Thoracic aorta (tissue), 2 donors: ENCODE measurements at regions not wholly inside any gene's neighbourhood (a gene's known extent, or its start where the extent isn't known, plus 50 kb on each side); places are given as distances from the start of the nearest gene placed in this dataset.

Experiments
- ATAC-seq: fragments of 150-250 bp; one replicate; pipeline ENCODE4 v1.8.0; 2017; ENCODE audit warnings: low read depth; ENCODE audit not compliant: insufficient number of reproducible peaks, low FRiP score
- DNase-seq: peaks from one replicate; pipeline ENCODE4 v3.0.0-alpha.2; 2020; ENCODE audit warnings: low spot score
- H3K27ac ChIP-seq, 2 donors: fragments of 200-600 bp; sonication (generic); 1 replicate in 1 of 2; 2 replicates in 1 of 2; pipeline ENCODE4 v1.5.1; 2016; ENCODE audit warnings: mild to moderate bottlenecking in 2 of 2, moderate library complexity in 2 of 2
- H3K27me3 ChIP-seq: fragments of 200-600 bp; sonication (generic); replicated peaks from 2 replicates; pipeline ENCODE4 v1.6.0; 2016; ENCODE audit warnings: mild to moderate bottlenecking; ENCODE audit not compliant: insufficient read depth
- H3K36me3 ChIP-seq: fragments of 200-600 bp; sonication (generic); one replicate; pipeline ENCODE4 v1.5.1; 2016
- H3K4me1 ChIP-seq, 2 donors: fragments of 200-600 bp; sonication (generic); 1 replicate in 1 of 2; 2 replicates in 1 of 2; pipeline versions ENCODE4 v1.5.1 to v1.6.0; 2016; ENCODE audit warnings: low read depth in 2 of 2, mild to moderate bottlenecking in 1 of 2; ENCODE audit not compliant: control insufficient read depth in 1 of 2
- H3K4me3 ChIP-seq: fragments of 200-600 bp; sonication (generic); 2 replicates; pipeline ENCODE4 v1.5.1; 2016; ENCODE audit warnings: mild to moderate bottlenecking
- H3K9me3 ChIP-seq: fragments of 200-600 bp; sonication (generic); 2 replicates; pipeline ENCODE4 v1.5.1; 2016
- TF ChIP-seq, protein P1 (sequence below): fragments of 200-600 bp; sonication (generic); IDR thresholded peaks from one replicate; pipeline ENCODE4 v1.5.1; 2019; ENCODE audit warnings: antibody characterized with exemption

DNA sequence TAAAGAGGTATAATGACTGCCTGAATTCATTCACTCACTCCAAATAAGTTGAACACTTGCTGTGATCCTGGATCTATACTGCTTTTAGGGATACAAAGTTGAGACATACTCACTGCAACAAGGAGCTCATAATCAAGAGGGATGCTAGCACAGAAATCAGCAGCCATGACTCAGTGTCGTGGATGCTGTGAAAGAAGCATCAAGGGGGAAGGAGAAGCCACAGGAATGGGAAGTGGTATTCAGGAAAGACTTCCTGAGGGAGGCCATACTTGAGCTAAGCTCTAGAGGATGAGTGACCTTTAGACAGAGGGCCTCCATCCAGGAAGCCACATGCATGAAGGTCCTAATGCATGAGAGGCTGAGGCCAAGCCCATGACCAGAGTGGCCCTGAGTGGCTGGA lies 245.7 kb upstream of the RORA start:
- H3K27me3 ChIP-seq, result no peaks in the 10 kb centered on the region
- no peaks in the 10 kb centered on the region for H3K36me3 ChIP-seq
- TF ChIP-seq, protein P1, sequence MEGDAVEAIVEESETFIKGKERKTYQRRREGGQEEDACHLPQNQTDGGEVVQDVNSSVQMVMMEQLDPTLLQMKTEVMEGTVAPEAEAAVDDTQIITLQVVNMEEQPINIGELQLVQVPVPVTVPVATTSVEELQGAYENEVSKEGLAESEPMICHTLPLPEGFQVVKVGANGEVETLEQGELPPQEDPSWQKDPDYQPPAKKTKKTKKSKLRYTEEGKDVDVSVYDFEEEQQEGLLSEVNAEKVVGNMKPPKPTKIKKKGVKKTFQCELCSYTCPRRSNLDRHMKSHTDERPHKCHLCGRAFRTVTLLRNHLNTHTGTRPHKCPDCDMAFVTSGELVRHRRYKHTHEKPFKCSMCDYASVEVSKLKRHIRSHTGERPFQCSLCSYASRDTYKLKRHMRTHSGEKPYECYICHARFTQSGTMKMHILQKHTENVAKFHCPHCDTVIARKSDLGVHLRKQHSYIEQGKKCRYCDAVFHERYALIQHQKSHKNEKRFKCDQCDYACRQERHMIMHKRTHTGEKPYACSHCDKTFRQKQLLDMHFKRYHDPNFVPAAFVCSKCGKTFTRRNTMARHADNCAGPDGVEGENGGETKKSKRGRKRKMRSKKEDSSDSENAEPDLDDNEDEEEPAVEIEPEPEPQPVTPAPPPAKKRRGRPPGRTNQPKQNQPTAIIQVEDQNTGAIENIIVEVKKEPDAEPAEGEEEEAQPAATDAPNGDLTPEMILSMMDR, result no peak
- H3K9me3 ChIP-seq, result no peaks in the 10 kb centered on the region
- H3K4me3 ChIP-seq, result no peak overlapping the region
- no peak overlapping the region for H3K27ac ChIP-seq
- ATAC-seq, result no peak
- H3K4me1 ChIP-seq, result no peaks in the 10 kb centered on the region
- no peak for DNase-seq

DNA sequence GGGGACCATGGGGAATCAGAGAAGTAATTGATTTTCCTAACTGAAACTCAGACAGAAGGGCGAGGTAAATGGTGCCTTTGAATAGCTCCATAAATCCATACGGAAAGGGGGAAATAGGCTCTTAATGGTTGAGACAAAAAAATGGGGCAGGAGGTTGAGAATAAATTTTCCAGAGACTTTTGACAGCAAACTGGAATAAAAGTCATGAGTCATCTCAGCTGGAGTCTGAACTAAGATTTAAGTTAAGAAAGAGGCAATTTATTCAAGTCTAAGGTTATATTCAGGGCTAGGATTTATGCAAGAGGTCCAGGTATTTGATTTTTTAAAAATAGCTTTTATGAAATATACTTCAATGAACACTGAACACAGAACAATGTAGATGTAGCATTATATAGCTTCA lies 238.7 kb upstream of the RORA start:
- no peaks in the 10 kb centered on the region for H3K27me3 ChIP-seq
- ATAC-seq (no peak), DNase-seq (no peak)
- no peak overlapping the region for H3K27ac ChIP-seq
- H3K36me3 ChIP-seq, result no peaks in the 10 kb centered on the region
- H3K4me1 ChIP-seq, result no peaks in the 10 kb centered on the region
- no peaks in the 10 kb centered on the region for H3K9me3 ChIP-seq
- TF ChIP-seq, protein P1, result no peak
- H3K4me3 ChIP-seq, result no peak overlapping the region

DNA sequence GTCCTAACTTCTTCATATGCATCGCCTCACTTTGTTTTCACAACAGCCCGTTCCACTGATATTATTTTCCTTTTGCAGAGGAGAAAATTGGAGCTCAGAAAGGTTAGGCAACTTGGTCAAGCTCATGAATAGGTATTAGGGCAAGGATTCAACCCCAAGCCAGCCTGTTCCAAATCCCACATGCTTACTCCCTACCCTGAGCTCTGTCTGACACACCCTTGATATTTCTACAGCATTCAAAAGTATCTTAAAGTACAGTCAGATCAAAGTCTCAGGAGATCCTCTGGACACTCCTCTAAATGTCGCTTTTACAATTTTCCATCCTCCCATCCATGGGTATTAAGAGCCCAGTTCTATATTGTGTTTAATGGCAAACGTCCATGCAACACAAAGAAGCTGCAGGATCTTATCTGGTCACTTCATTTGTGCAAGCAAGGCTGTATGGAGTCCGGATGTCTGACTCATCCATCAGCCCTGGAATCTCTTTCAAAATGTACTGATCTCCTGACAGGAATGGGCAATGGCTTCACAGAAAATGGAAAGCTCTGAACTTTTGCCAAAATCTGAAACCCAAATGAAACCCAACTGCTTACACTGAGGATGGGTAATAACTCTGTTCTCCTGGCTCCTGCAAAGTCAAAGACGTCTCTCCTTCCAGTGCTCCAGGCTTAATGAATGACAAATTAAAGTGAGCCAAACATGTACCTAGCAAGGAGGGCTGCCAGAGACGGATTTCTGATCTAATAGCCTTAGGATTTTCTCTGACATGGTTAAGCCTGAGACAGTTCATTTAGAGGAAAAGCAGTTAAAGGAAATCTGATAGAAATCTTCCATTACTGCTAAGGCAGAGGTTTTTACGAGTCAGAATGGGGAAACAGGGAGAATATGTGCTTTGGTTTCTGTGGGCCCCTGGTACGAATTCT lies 230.9 kb upstream of the RORA start:
- TF ChIP-seq, protein P1, result no peak
- H3K27ac ChIP-seq, result no peak overlapping the region
- ATAC-seq (no peak), DNase-seq (no peak)
- H3K27me3 ChIP-seq, result no peaks in the 10 kb centered on the region
- no peaks in the 10 kb centered on the region for H3K9me3 ChIP-seq
- H3K4me3 ChIP-seq, result no peak overlapping the region
- no peaks in the 10 kb centered on the region for H3K4me1 ChIP-seq
- no peaks in the 10 kb centered on the region for H3K36me3 ChIP-seq

DNA sequence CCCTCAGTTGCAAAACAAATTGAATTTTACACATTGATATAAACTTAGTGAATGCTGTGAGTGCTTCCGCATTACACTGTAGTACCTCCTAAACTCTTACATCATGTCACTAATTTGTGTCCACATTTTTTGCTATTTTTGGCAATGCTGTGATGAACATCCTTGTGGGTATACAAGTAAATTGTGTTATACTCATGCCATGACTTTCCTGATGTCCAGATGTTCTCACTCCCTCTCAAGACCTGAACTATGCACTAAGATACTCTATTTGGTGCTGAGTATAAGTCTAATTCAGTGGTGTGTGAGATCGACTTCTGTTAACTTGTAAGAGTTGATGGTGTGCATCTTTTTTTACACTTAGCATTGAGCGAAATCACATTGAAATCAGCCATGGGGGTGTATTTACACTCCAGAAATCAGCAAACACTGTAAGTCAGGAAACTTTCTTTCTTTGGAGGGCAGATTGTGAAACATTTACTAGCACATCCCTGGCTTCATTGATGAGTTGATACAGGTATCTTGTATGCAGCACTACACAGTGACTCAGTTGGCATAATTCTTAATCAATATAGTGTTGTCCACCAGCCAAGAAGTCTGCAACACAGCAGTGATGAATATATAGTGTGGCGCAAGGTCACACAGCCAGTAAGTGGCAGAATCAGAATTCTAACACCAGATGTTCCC lies 228.1 kb upstream of the RORA start:
- Histone ChIP-seq H3K27ac (no peak overlapping the region), H3K4me1 (no peaks in the 10 kb centered on the region), H3K36me3 (no peaks in the 10 kb centered on the region), H3K4me3 (no peak overlapping the region), H3K9me3 (no peaks in the 10 kb centered on the region), H3K27me3 (no peaks in the 10 kb centered on the region)
- TF ChIP-seq, protein P1, result no peak
- ATAC-seq (no peak), DNase-seq (no peak)

DNA sequence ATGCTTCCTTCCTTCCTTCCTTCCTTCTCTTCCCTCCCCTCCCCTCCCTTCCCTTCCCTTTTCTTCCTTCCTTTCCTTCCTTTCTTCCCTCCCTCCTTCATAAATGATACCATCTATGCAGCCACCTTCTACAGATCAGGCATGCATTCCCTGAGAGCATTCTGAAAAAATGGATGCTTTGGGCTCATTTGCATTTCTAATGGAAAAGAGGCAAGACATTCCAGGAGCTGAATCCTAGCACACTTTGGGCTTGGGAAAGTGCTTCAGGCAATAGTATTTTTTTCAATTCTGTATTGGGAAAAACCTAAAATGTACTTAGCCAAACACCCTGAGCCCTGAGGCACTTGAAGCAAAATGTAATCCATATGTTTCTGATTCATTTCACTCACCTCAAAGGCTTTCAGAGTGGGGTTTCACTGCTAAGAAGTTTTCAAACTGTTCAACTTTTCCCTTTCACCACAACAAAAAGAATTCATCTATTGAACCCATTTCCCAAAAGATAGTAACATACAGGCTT lies 220.1 kb upstream of the RORA start:
- Histone ChIP-seq H3K4me1 (no peaks in the 10 kb centered on the region), H3K9me3 (no peaks in the 10 kb centered on the region), H3K27ac (no peak overlapping the region), H3K27me3 (no peaks in the 10 kb centered on the region), H3K36me3 (no peaks in the 10 kb centered on the region), H3K4me3 (no peak overlapping the region)
- TF ChIP-seq, protein P1, result no peak
- ATAC-seq (no peak), DNase-seq (no peak)
